IMR-90 (cell line): ENCODE measurements at regions not wholly inside any gene's neighbourhood (a gene's known extent, or its start where the extent isn't known, plus 50 kb on each side); places are given as distances from the start of the nearest gene placed in this dataset.

Source experiments
- BHLHE40 ChIP-seq: fragments of 150-350 bp; IDR thresholded peaks from 2 replicates; pipeline ENCODE4 v1.6.1; 2016; ENCODE audit warnings: mild to moderate bottlenecking, low read depth, low read length
- CEBPB ChIP-seq: IDR thresholded peaks from 2 replicates; pipeline ENCODE4 v1.6.1; 2012; ENCODE audit warnings: low read depth, low read length, improper control_type of control experiment
- CHD1 ChIP-seq: IDR thresholded peaks from 2 replicates; pipeline ENCODE4 v1.6.1; 2012; ENCODE audit warnings: low read depth, low read length, improper control_type of control experiment
- CTCF ChIP-seq: conservative IDR thresholded peaks from 2 replicates; pipeline ENCODE4 v1.5.1; 2012; ENCODE audit warnings: mild to moderate bottlenecking, low read depth, low read length, improper control_type of control experiment
- FOS ChIP-seq: fragments of 150-350 bp; IDR thresholded peaks from 2 replicates; pipeline ENCODE4 v1.6.1; 2016; ENCODE audit warnings: low read depth, low read length
- MAFK ChIP-seq: IDR thresholded peaks from 2 replicates; pipeline ENCODE4 v1.6.1; 2012; ENCODE audit warnings: low read depth, low read length, improper control_type of control experiment
- MXI1 ChIP-seq: IDR thresholded peaks from 2 replicates; pipeline ENCODE4 v1.6.1; 2012; ENCODE audit warnings: low read depth, mild to moderate bottlenecking, low read length, moderate library complexity, borderline replicate concordance
- POLR2A ChIP-seq: IDR thresholded peaks from 2 replicates; pipeline ENCODE4 v1.6.1; 2012; ENCODE audit warnings: mild to moderate bottlenecking, low read depth, low read length
- RAD21 ChIP-seq: IDR thresholded peaks from 2 replicates; pipeline ENCODE4 v1.6.1; 2012; ENCODE audit warnings: low read length, improper control_type of control experiment
- RCOR1 ChIP-seq: IDR thresholded peaks from 2 replicates; pipeline ENCODE4 v1.6.1; 2012; ENCODE audit warnings: mild to moderate bottlenecking, low read length, improper control_type of control experiment; ENCODE audit not compliant: insufficient replicate concordance
- SMC3 ChIP-seq: fragments of 150-350 bp; IDR thresholded peaks from 2 replicates; pipeline ENCODE4 v1.6.1; 2016; ENCODE audit warnings: low read depth, mild to moderate bottlenecking, antibody characterized with exemption, low read length, moderate library complexity
- USF2 ChIP-seq: fragments of 150-350 bp; IDR thresholded peaks from 2 replicates; pipeline ENCODE4 v1.6.1; 2017; ENCODE audit warnings: mild to moderate bottlenecking, antibody characterized with exemption, low read length, low read depth

- TF ChIP-seq CTCF (peak; percentile 31; the same call in 1 of the 2 replicates), RAD21 (peak; percentile 32), BHLHE40 (no peak), RCOR1 (no peak), POLR2A (no peak), MAFK (peak; percentile 74), SMC3 (no peak), CHD1 (no peak), CEBPB (no peak), USF2 (no peak), MXI1 (no peak), FOS (peak; percentile 28; the same call in 1 of the 2 replicates)
Observed at GRCh38 chr2:220533485-220533884, 906.1 kb downstream of the SLC4A3 start.
